Mucosa of descending colon (tissue), 3 donors: ENCODE measurements at regions not wholly inside any gene's neighbourhood (a gene's known extent, or its start where the extent isn't known, plus 50 kb on each side); places are given as distances from the start of the nearest gene placed in this dataset.
"Not testable (repeated sequence)": the region's sequence is repeated elsewhere in the genome, so short reads cannot be mapped to it uniquely, and the experiment has no call there.

Experiments
- ATAC-seq: fragments of 200-7000 bp; cut with Tn5 transposase; one replicate; pipeline ENCODE4 v1.9.1; 2020; ENCODE audit warnings: mild to moderate bottlenecking, moderate library complexity
- DNase-seq, 3 donors: peaks; one replicate each; pipeline ENCODE4 v3.0.0-alpha.2; 2020
- H3K36me3 ChIP-seq: fragments of 200-600 bp; one replicate; pipeline ENCODE4 v1.8.0; 2021; ENCODE audit warnings: low read depth, mild to moderate bottlenecking
- H3K4me1 ChIP-seq: fragments of 200-600 bp; one replicate; pipeline ENCODE4 v1.8.0; 2021; ENCODE audit warnings: low read depth, mild to moderate bottlenecking
- H3K4me3 ChIP-seq: fragments of 200-600 bp; one replicate; pipeline ENCODE4 v1.8.0; 2021; ENCODE audit warnings: mild to moderate bottlenecking
- H3K9me3 ChIP-seq: fragments of 200-600 bp; one replicate; pipeline ENCODE4 v1.8.0; 2021; ENCODE audit warnings: mild to moderate bottlenecking
- CTCF ChIP-seq: fragments of 200-600 bp; IDR thresholded peaks from one replicate; pipeline ENCODE4 v1.8.0; 2022; ENCODE audit warnings: antibody characterized with exemption, mild to moderate bottlenecking
- intact Hi-C, 2 donors: fragments of 100-400 bp; cut with DNase I in 1 of 2; cut with micrococcal nuclease in 1 of 2; formaldehyde crosslinking; loops; one replicate each; pipeline versions ENCODE4 v1.11.0 to v1.11.1; 2022; cut with DNase I, micrococcal nuclease
- donor health status: DM: no; HTN: no; CAD: no; lungs with moderate emphysema.
- donor health status: DM: no; HTN: no; CAD: no.
- donor health status: DM: no; HTN: yes; CAD: no.

- H3K9me3 ChIP-seq = peaks cover 9% of the 10 kb centered on the region
- no peak for TF ChIP-seq CTCF
- no peaks in the 10 kb centered on the region for H3K36me3 ChIP-seq
- H3K4me3 ChIP-seq = no peak overlapping the region
- intact Hi-C loops = no loop called here
- no peak for DNase-seq
- H3K4me1 ChIP-seq = no peaks in the 10 kb centered on the region
- no peak for ATAC-seq
Observed at GRCh38 chr2:13524492-13524891, 807.8 kb downstream of the TRIB2 start.

GRCh38 chr2:13531735-13532410, 815.1 kb downstream of the TRIB2 start:
- ATAC-seq, H3K9me3 ChIP-seq, H3K36me3 ChIP-seq, intact Hi-C loops, H3K4me3 ChIP-seq, H3K4me1 ChIP-seq, DNase-seq: not testable (repeated sequence)

- H3K4me1 ChIP-seq, intact Hi-C loops, H3K4me3 ChIP-seq, H3K36me3 ChIP-seq, DNase-seq, H3K9me3 ChIP-seq, ATAC-seq: not testable (repeated sequence)
Observed at GRCh38 chr2:13532781-13533523, 816.2 kb downstream of the TRIB2 start.

GRCh38 chr2:13533524-13533922, 816.8 kb downstream of the TRIB2 start:
- H3K4me3 ChIP-seq = no peak overlapping the region
- intact Hi-C loops = no loop called here
- H3K9me3 ChIP-seq = no peaks in the 10 kb centered on the region
- ATAC-seq (no peak), DNase-seq (no peak)
- TF ChIP-seq CTCF = no peak
- no peaks in the 10 kb centered on the region for H3K36me3 ChIP-seq
- H3K4me1 ChIP-seq = no peaks in the 10 kb centered on the region

GRCh38 chr2:13536941-13537340, 820.2 kb downstream of the TRIB2 start:
- intact Hi-C loops = no loop called here
- Histone ChIP-seq H3K4me1 (no peaks in the 10 kb centered on the region), H3K9me3 (peaks cover 3% of the 10 kb centered on the region), H3K36me3 (no peaks in the 10 kb centered on the region), H3K4me3 (no peak overlapping the region)
- no peak for TF ChIP-seq CTCF
- ATAC-seq (no peak), DNase-seq (no peak)

- intact Hi-C loops = no loop called here
- no peaks in the 10 kb centered on the region for H3K36me3 ChIP-seq
- H3K4me3 ChIP-seq = no peak overlapping the region
- ATAC-seq (no peak), DNase-seq (no peak)
- no peak for TF ChIP-seq CTCF
- H3K9me3 ChIP-seq = peaks cover 3% of the 10 kb centered on the region
- no peaks in the 10 kb centered on the region for H3K4me1 ChIP-seq
Observed at GRCh38 chr2:13537771-13538349, 821.1 kb downstream of the TRIB2 start.
